Duodenal mucosa (tissue), 2 donors: ENCODE measurements at regions not wholly inside any gene's neighbourhood (a gene's known extent, or its start where the extent isn't known, plus 50 kb on each side); places are given as distances from the start of the nearest gene placed in this dataset.

Experiments used
- H3K27ac ChIP-seq: one replicate; pipeline ENCODE4 v1.7.0; 2013; ENCODE audit warnings: low read depth, low read length
- H3K27me3 ChIP-seq, 2 donors: one replicate each; pipeline ENCODE4 v1.7.0; 2013; ENCODE audit warnings: low read length in 2 of 2, control low read depth in 1 of 2; ENCODE audit not compliant: insufficient read depth in 2 of 2, control insufficient read depth in 1 of 2
- H3K36me3 ChIP-seq, 2 donors: one replicate each; pipeline ENCODE4 v1.7.0; 2013; ENCODE audit warnings: low read length in 2 of 2, control low read depth in 1 of 2; ENCODE audit not compliant: insufficient read depth in 2 of 2, control insufficient read depth in 1 of 2
- H3K4me1 ChIP-seq, 2 donors: one replicate each; pipeline ENCODE4 v1.7.0; 2013; ENCODE audit warnings: low read length in 2 of 2, control low read depth in 1 of 2; ENCODE audit not compliant: insufficient read depth in 2 of 2, control insufficient read depth in 1 of 2
- H3K4me3 ChIP-seq, 2 donors: one replicate each; pipeline ENCODE4 v1.7.0; 2013; ENCODE audit warnings: low read length in 2 of 2, low read depth in 1 of 2
- H3K9ac ChIP-seq, 2 donors: one replicate each; pipeline ENCODE4 v1.7.0; 2013; ENCODE audit warnings: low read length in 2 of 2, low read depth in 1 of 2
- H3K9me3 ChIP-seq, 2 donors: one replicate each; pipeline ENCODE4 v1.7.0; 2013; ENCODE audit warnings: low read length in 2 of 2, control low read depth in 1 of 2; ENCODE audit not compliant: control insufficient read depth in 1 of 2

- peaks cover 15 to 24% of the 10 kb centered on the region in 2 donors for H3K4me1 ChIP-seq
- H3K4me3 ChIP-seq, result no peak overlapping the region
- H3K36me3 ChIP-seq, result peaks cover 0 to 4% of the 10 kb centered on the region in 2 donors
- no peak overlapping the region for H3K27ac ChIP-seq
- H3K9me3 ChIP-seq, result no peaks in the 10 kb centered on the region
- no peaks in the 10 kb centered on the region for H3K27me3 ChIP-seq
- H3K9ac ChIP-seq, result no peak overlapping the region
These were observed 52.7 kb upstream of the ZCCHC13 start for GRCh38 chrX:74251006-74251930.

GRCh38 chrX:74250574-74250973 lies 53.4 kb upstream of the ZCCHC13 start:
- H3K9me3 ChIP-seq, result no peaks in the 10 kb centered on the region
- no peak overlapping the region for H3K9ac ChIP-seq
- no peak overlapping the region for H3K4me3 ChIP-seq
- peaks cover 15 to 24% of the 10 kb centered on the region in 2 donors for H3K4me1 ChIP-seq
- H3K36me3 ChIP-seq, result peaks cover 0 to 4% of the 10 kb centered on the region in 2 donors
- no peaks in the 10 kb centered on the region for H3K27me3 ChIP-seq
- H3K27ac ChIP-seq, result no peak overlapping the region

- H3K4me1 ChIP-seq, result peaks cover 15 to 24% of the 10 kb centered on the region in 2 donors
- no peak overlapping the region for H3K27ac ChIP-seq
- no peaks in the 10 kb centered on the region for H3K27me3 ChIP-seq
These were observed 54.0 kb upstream of the ZCCHC13 start for GRCh38 chrX:74249963-74250362.

GRCh38 chrX:74248889-74249288 lies 55.1 kb upstream of the ZCCHC13 start:
- Histone ChIP-seq H3K9me3 (no peaks in the 10 kb centered on the region), H3K27me3 (no peaks in the 10 kb centered on the region), H3K36me3 (no peaks in the 10 kb centered on the region), H3K27ac (no peak overlapping the region), H3K9ac (no peak overlapping the region), H3K4me3 (no peak overlapping the region), H3K4me1 (peaks cover 15 to 24% of the 10 kb centered on the region in 2 donors)

More at GRCh38 chrX:74249963-74250362, 54.0 kb upstream of the ZCCHC13 start:
- Histone ChIP-seq H3K36me3 (peaks cover 0 to 4% of the 10 kb centered on the region in 2 donors), H3K9ac (no peak overlapping the region), H3K9me3 (no peaks in the 10 kb centered on the region), H3K4me3 (no peak overlapping the region)

GRCh38 chrX:74246524-74246923 lies 57.5 kb upstream of the ZCCHC13 start:
- Histone ChIP-seq H3K27me3 (no peaks in the 10 kb centered on the region), H3K4me3 (no peak overlapping the region), H3K36me3 (no peaks in the 10 kb centered on the region), H3K27ac (no peak overlapping the region), H3K9ac (no peak overlapping the region), H3K9me3 (no peaks in the 10 kb centered on the region), H3K4me1 (peaks cover 26 to 32% of the 10 kb centered on the region in 2 donors)

- Histone ChIP-seq H3K27me3 (no peaks in the 10 kb centered on the region), H3K36me3 (peaks cover 6 to 10% of the 10 kb centered on the region in 2 donors), H3K9ac (no peak overlapping the region), H3K4me3 (no peak overlapping the region), H3K27ac (no peak overlapping the region), H3K4me1 (peaks cover 11% of the 10 kb centered on the region in 2 donors), H3K9me3 (no peaks in the 10 kb centered on the region)
These were observed 61.4 kb upstream of the ZCCHC13 start for GRCh38 chrX:74242484-74243138.

GRCh38 chrX:74242050-74242449 lies 61.9 kb upstream of the ZCCHC13 start:
- Histone ChIP-seq H3K27ac (no peak overlapping the region), H3K27me3 (no peaks in the 10 kb centered on the region), H3K9ac (no peak overlapping the region), H3K36me3 (peaks cover 6 to 10% of the 10 kb centered on the region in 2 donors), H3K9me3 (no peaks in the 10 kb centered on the region), H3K4me3 (no peak overlapping the region), H3K4me1 (peaks cover 11% of the 10 kb centered on the region in 2 donors)

- H3K27ac ChIP-seq, result no peak overlapping the region
- peaks cover 11% of the 10 kb centered on the region in 2 donors for H3K4me1 ChIP-seq
- no peak overlapping the region for H3K4me3 ChIP-seq
- H3K9me3 ChIP-seq, result no peaks in the 10 kb centered on the region
- H3K27me3 ChIP-seq, result no peaks in the 10 kb centered on the region
- no peak overlapping the region for H3K9ac ChIP-seq
- H3K36me3 ChIP-seq, result peaks cover 6 to 10% of the 10 kb centered on the region in 2 donors
These were observed 65.2 kb upstream of the ZCCHC13 start for GRCh38 chrX:74238771-74239170.

- no peaks in the 10 kb centered on the region for H3K27me3 ChIP-seq
- H3K9ac ChIP-seq, result no peak overlapping the region
- no peak overlapping the region for H3K27ac ChIP-seq
These were observed 69.2 kb upstream of the ZCCHC13 start for GRCh38 chrX:74234818-74235217.

GRCh38 chrX:74232859-74233258 lies 71.1 kb upstream of the ZCCHC13 start:
- no peaks in the 10 kb centered on the region for H3K27me3 ChIP-seq
- no peak overlapping the region for H3K27ac ChIP-seq
- no peaks in the 10 kb centered on the region for H3K4me1 ChIP-seq
- H3K9ac ChIP-seq, result no peak overlapping the region
- peaks cover 0 to 1% of the 10 kb centered on the region in 2 donors for H3K36me3 ChIP-seq
- H3K4me3 ChIP-seq, result no peak overlapping the region
- H3K9me3 ChIP-seq, result no peaks in the 10 kb centered on the region

More at GRCh38 chrX:74234818-74235217, 69.2 kb upstream of the ZCCHC13 start:
- Histone ChIP-seq H3K4me3 (no peak overlapping the region), H3K36me3 (peaks cover 4 to 8% of the 10 kb centered on the region in 2 donors), H3K9me3 (no peaks in the 10 kb centered on the region), H3K4me1 (no peaks in the 10 kb centered on the region)
